ENCODE measurements at regions not wholly inside any gene's neighbourhood (a gene's known extent, or its start where the extent isn't known, plus 50 kb on each side); places are given as distances from the start of the nearest gene placed in this dataset.

DNA sequence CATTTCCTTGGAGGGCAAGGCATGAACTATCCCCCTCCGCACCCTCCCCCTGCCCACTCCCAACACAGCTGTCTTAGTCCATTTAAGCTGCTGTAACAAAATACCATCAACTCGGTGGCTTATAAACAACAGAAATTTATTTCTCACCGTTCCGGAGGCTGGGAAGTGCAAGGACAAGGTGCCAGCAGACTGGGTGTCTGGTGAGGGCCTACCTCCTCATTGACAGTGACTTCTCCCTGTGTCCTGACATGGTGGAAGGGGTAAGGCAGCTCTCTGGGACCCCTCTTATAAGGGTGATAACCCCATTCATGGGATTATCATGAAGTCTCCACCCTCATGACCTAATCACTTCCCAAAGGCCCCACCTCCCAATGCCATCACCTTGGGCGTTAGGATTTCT lies 114.3 kb upstream of the MAFB start:
- TF ChIP-seq, protein P1, sequence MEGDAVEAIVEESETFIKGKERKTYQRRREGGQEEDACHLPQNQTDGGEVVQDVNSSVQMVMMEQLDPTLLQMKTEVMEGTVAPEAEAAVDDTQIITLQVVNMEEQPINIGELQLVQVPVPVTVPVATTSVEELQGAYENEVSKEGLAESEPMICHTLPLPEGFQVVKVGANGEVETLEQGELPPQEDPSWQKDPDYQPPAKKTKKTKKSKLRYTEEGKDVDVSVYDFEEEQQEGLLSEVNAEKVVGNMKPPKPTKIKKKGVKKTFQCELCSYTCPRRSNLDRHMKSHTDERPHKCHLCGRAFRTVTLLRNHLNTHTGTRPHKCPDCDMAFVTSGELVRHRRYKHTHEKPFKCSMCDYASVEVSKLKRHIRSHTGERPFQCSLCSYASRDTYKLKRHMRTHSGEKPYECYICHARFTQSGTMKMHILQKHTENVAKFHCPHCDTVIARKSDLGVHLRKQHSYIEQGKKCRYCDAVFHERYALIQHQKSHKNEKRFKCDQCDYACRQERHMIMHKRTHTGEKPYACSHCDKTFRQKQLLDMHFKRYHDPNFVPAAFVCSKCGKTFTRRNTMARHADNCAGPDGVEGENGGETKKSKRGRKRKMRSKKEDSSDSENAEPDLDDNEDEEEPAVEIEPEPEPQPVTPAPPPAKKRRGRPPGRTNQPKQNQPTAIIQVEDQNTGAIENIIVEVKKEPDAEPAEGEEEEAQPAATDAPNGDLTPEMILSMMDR (IDR thresholded peaks at IDR 0.05), result no peak
- TF ChIP-seq POLR2A (IDR thresholded peaks at IDR 0.05), result no peak
